Erythroblast (primary cell): ENCODE measurements at regions not wholly inside any gene's neighbourhood (a gene's known extent, or its start where the extent isn't known, plus 50 kb on each side); places are given as distances from the start of the nearest gene placed in this dataset.
"Not testable (repeated sequence)": the region's sequence is repeated elsewhere in the genome, so short reads cannot be mapped to it uniquely, and the experiment has no call there.

Source experiments
- DNase-seq, 2 experiments: peaks; one replicate each; lab custom pipeline; 2025; lab: John Stamatoyannopoulos, UW
- GATA1 ChIP-seq: IDR thresholded peaks from 2 replicates; pipeline ENCODE4 v1.6.1; 2011; ENCODE audit warnings: low read depth, mild to moderate bottlenecking, control low read depth, low read length, moderate library complexity
- POLR2A ChIP-seq: IDR thresholded peaks from 2 replicates; pipeline ENCODE4 v1.6.1; 2011; ENCODE audit warnings: mild to moderate bottlenecking, low read length

DNA sequence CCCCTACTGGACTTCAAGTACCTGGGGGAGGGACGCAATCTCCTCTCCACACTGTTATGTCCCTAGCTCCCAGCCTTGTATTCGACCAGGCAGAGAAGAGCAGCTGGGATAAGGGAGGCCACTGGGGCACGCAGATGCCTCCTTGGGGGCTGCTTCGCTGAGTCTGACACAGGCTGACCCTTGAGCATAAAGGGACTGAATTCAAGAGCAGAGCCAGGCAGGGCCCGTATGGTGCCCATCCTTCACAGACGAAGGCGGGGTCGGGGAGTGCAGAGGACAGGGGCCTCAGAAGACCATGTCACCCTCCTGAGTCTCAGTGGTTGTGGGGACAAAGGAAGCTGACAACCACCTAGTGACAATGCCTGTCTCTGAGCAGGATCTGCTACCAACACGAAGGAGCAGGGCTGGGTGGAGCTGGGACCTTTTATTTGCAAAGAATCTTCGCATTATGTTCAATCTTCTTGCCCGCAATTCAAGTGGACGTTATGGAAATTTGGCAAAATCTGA lies 124.6 kb downstream of the TUBA3C start:
- TF ChIP-seq GATA1 = no peak
- no peak for TF ChIP-seq POLR2A
- no peak for DNase-seq

DNA sequence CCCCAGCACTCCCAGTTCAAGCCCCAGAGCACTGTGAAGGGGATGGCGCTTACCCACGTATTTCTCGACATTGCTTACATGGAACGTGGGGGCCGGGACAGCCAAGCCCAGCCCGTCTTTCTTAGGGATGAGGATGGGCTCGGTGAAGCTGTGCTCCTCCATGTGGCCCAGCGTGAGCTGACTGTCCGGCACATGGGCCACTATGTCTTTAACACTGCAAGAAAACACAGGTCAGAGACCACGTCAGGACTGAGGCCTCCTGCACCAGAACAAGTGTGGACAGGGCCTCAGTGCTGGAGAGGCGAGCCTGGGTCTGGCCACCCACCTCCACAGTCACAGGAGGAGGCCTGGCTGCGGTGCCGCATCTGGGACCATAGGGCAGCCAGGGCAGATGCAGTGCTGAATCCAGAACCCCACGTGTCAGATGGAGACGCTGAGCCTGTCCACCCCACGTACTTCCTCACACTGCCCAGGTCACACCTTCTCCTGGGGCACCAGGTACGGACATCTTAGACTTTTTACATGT lies 125.2 kb downstream of the TUBA3C start:
- no peak for DNase-seq
- TF ChIP-seq GATA1 = no peak
- no peak for TF ChIP-seq POLR2A

DNA sequence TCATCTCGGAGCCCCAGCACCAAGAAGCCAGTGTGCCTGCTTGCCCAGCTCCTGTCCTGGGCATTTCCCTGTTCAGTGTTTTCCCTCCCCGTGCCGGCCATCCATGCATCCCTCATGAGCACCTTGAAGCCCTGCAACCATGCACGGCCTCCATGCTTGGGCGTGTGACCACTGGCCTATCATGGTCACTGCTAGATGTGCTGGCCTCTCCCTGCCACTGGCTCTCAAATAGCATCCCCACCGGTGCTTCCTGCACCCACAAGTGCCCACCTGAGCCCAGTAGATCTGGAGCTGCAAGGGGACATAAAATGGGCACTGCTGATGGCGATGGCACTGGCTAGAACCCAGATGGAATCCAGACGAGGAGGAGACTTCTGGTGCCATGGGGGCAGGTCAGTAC lies 126.0 kb downstream of the TUBA3C start:
- no peak for DNase-seq
- TF ChIP-seq GATA1 (no peak), POLR2A (no peak)

DNA sequence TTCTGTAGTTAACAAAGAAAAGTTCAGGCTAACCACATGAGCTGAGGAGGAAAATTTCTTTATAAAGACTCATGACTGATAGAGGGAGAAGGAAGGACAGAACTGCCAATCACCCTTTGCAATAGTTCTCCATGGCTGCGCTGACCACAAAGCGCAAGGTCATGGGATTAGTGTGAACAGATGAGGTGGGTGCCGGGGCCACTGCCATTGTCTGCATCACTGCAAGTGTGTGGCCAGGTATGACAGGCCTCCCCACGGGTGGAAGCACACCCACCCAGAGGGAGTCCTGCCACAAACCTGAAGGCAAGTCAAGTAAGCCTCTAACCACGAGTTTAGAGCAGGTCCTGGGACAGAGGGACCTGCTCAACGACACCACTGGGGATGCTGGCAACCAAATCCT lies 128.1 kb downstream of the TUBA3C start:
- TF ChIP-seq GATA1 = no peak
- no peak for TF ChIP-seq POLR2A
- no peak for DNase-seq

DNA sequence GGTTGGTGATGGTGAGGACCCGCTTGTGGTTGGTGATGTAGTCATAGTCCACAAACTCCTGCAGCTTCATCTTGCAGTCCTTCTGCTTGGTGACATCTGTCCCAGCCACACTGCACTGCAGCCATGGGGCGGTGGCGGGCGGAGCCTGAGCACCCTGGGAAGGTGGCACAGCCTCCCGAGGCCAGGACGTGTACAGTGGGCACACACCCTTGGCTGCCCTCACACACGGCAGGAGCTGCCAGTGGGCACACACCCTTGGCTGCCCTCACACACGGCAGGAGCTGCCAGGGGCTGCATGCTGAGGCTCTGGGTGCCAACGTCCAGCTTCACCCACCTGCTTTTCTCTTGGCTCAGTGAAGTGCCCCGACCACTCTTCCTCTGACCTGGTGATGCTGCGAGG lies 128.7 kb downstream of the TUBA3C start:
- no peak for TF ChIP-seq GATA1
- TF ChIP-seq POLR2A = no peak
- DNase-seq = no peak

DNA sequence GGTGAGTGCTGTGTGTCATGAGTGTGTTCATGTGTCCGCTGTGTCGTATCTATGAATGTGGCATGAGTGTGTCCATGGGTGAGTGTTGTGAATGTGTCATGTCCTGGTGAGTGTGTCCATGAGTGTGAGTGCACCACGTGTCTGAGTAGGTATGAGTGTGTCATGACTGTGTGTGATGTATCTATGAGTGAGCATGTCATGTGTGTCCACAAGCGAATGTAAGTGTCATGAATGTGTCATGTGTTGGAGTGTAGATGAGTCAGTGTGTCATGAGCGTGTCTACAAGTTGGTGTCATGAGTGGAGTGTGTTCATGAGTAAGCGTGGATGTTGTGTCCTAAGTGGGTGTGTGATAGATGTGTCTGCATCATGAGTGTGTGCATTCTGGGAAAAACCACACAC lies 129.4 kb downstream of the TUBA3C start:
- no peak for DNase-seq
- no peak for TF ChIP-seq POLR2A
- no peak for TF ChIP-seq GATA1

DNA sequence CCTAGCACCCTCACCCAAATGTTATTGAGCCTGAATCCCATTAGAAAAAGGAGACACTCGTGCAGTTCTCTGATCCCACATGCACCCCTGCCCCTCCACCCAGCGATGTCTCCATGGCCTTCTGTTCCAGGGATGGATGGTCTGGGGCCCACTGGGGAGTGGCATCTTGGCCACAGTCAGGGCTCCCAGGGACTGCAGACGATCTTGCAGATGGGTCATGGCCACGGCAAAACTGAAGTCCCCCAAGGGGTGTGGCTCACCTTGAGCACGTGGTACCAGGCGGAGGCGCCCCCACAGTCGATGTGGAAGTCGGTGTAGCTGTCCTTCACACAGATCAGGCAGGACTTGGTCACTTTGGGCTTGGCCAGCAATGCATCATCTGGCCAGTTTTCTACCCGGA lies 130.7 kb downstream of the TUBA3C start:
- no peak for TF ChIP-seq GATA1
- TF ChIP-seq POLR2A = no peak
- no peak for DNase-seq

DNA sequence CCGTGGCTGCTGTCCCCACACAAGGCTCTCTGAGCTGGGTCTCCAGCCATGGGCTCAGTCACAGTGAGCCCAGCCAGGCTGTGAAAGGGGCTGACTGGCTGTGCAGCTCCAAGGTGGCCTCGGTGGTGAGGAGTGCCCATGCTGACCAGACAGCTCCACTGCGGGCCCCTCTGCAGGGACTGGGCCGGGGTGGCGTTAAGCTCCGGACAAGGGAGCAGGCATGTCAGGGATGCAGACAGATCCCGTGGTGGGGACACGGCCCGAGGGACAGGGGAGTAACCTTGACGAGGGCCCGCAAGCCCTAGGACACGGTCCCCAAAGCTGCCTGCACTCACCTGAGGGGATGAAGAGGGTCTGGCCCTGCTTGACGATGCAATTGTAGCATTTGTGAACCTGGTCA lies 132.0 kb downstream of the TUBA3C start:
- not testable (repeated sequence) for DNase-seq

DNA sequence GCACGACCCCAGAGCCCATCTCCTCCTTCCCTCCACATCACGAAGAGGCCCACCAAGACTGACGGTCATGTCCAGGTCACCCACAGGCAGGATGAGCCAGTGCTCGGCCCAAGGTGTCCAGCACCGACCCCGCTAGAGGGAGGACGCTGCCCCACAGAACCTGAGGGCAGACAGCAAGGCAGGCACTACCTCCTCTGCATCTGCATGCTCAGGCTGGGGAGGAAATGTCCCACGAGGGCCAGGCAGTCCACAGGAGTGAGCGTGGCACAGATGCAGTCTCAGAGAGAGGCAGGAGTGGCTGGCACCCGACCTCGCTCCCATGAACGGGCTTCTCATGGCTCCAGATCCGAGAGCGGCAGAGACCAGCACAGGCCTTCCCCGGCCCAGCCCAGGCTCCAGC lies 133.2 kb downstream of the TUBA3C start:
- no peak for TF ChIP-seq GATA1
- TF ChIP-seq POLR2A = no peak
- DNase-seq = no peak

DNA sequence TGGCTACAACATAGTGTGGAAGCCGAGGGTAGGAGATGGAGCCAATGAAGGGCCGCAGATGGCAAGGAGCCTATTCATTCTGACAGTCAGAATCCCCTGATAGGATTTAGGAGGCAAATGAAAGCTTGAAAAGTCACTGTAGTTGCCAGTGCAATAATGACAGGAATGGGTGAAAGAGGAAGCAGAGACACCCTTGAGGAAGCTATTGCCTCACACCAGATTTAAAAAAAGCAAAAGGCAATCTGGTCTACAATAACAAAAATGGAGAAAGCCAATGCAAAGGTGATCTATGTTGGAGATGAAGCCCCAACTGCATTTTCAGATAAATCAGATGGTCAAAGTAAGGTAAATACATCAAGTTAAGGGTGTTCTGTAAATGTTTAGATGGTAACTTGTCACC lies 158.5 kb downstream of the TUBA3C start:
- no peak for TF ChIP-seq GATA1
- TF ChIP-seq POLR2A = no peak
- DNase-seq = no peak

DNA sequence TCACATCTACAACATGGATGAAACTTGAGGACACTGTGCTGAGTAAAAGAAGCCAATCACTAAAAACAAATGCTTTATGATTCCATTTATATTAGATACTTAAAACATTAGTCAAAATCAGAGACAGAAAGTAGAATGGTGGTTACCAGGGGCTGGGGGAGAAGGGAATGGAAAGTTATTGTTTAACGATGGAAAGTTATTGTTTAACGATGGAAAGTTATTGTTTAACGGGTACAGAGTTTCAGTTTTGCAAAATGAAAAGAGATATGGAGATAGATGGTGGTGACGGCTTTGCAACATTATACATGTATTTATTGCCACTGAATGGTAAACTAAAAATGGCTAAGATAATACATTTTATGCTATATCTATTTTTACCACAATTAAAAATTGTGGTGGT lies 160.6 kb downstream of the TUBA3C start:
- no peak for DNase-seq
- TF ChIP-seq GATA1 (no peak), POLR2A (no peak)

DNA sequence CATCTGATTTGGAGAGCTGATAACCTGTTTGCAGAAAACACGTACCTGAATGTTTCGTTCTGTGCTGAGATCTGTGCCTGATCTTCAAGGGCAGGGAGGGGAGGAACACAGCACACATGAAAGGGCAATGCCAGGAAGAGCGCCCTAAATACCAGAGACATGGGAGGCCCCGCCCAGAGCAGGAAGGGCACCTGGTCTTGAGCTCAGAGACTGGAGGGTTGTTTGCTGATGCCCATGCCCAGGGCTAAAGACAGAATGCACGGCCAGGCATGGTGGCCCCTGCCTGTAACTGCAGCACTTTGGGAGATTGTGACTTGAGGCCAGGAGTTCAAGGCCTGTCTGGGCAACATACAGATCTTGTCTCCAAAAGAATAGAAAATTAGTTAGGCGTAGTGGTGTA lies 183.2 kb downstream of the TUBA3C start:
- TF ChIP-seq GATA1 (no peak), POLR2A (no peak)

DNA sequence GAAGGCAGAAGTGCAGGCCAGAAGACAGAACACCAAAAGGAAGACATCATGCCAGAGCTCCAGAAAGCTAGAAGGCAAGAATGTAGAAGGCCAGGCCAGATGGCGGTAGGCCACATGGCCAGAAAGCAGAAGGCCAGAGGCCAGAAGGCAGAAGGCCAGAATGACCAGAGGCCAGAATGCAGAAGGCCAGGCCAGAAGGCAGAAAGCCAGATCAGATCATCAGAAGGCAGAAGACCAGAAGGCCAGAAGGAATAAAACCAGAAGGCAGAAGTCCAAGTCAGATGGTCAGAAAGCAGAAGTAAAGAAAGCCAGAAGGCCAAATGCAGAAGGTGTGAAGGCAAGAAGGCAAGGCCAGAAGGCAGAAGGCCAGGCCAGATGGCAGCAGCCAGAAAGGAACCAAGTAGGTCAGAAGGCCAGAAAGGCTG lies 185.0 kb downstream of the TUBA3C start:
- TF ChIP-seq POLR2A (no peak), GATA1 (no peak)
- DNase-seq = no peak

More for the DNA sequence above, 183.2 kb downstream of the TUBA3C start:
- no peak for DNase-seq

DNA sequence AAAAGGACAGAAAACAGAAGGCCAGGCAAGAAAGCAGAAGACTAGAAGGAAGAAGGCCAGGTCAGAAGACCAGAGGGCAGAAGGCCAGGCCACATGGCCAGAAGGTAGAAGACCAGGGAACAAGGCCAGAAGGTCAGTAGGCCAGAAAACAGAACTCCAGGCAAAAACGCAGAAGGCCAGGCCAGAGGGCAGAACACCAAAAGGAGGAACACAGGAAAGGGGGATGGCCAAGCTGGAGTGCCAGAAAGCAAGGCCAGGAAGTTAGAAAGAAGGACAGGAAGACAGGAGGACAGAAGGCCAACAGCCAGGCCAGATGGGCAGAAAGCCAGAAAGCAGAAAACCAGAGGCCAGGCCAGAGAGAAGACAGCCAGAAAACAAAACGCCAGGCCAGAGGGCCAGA lies 185.4 kb downstream of the TUBA3C start:
- no peak for DNase-seq
- TF ChIP-seq GATA1 = no peak
- TF ChIP-seq POLR2A = no peak

DNA sequence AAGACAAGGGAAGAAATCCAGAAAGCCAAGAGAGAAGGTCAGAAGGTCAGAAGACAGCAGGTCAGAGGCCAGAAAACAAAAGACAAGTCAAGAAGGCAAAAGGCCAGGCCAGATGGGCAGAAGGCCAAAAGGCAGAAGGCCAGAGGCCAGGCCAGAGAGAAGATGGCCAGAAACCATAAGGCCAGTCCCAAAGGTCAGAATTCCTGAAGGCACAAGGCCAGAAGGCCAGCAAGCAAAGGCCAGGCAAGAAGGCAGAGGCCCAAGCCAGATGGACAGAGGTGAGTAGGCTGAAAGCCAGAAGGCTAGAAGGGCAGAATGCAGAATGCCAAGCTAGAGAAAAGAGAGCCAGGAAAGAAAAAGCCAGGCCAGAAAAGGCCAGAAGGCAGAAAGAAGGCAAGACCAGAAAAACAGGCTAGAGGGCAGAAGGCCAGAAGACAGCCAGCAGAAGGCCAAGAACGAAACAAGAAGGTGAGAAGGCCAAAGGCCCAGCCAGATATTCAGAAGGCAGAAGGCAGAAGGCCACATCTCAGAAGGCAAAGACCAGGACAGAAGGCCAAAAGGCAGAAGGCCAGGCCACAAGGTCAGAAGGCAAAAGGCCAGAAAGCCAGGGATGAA lies 186.3 kb downstream of the TUBA3C start:
- no peak for DNase-seq
- TF ChIP-seq POLR2A (no peak), GATA1 (no peak)
